GM23248 (cell line): ENCODE measurements at regions not wholly inside any gene's neighbourhood (a gene's known extent, or its start where the extent isn't known, plus 50 kb on each side); places are given as distances from the start of the nearest gene placed in this dataset.

Experiments
- EZH2 ChIP-seq: fragments of 200-600 bp; sonication (generic); IDR thresholded peaks from 2 replicates; pipeline ENCODE4 v1.6.1; 2018; ENCODE audit warnings: antibody characterized with exemption, mild to moderate bottlenecking; ENCODE audit not compliant: insufficient read depth, poor library complexity, severe bottlenecking
- EZH2phosphoT487 ChIP-seq: fragments of 200-600 bp; sonication (generic); IDR thresholded peaks from 2 replicates; pipeline ENCODE4 v1.6.1; 2018; ENCODE audit warnings: antibody characterized with exemption, moderate library complexity, mild to moderate bottlenecking, low read depth; ENCODE audit not compliant: insufficient read depth

DNA sequence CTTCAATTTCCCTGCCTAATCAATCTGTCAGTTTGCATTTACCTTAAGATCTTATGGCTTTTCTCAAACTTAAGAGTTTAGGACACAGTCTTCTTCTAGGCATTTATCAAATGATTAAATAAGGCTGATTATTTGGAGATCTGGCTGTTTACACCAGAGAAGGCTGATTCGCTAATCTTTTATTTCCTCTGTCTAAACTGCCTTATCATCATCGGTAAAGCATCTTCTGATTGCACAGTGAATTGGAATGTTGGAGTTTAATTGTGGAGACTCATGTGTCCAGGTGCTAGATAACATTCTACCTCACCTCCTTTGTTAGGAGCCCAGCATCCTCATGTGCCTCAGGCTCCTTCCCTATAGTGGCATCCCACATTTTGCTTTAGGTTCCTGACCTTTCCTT, 100.3 kb upstream of the DDIT4L start:
- TF ChIP-seq EZH2 (no peak), EZH2phosphoT487 (no peak)
